RWPE2 (cell line): ENCODE measurements at regions not wholly inside any gene's neighbourhood (a gene's known extent, or its start where the extent isn't known, plus 50 kb on each side); places are given as distances from the start of the nearest gene placed in this dataset.

ENCODE experiments used
- ATAC-seq: fragments of 200-7000 bp; cut with Tn5 transposase; 3 replicates; pipeline ENCODE4 v1.9.1; 2021; ENCODE audit warnings: low read depth
- DNase-seq: peaks from one replicate; pipeline ENCODE4 v3.0.0-alpha.2; 2020; ENCODE audit warnings: low spot score
- H3K27ac ChIP-seq: fragments of 450-650 bp; 2 replicates; pipeline ENCODE4 v1.5.1; 2017; ENCODE audit warnings: mild to moderate bottlenecking; ENCODE audit not compliant: poor library complexity, severe bottlenecking
- H3K27me3 ChIP-seq: fragments of 250-450 bp; sonication (Bioruptor Pico); 2 replicates; pipeline ENCODE4 v1.5.1; 2021; ENCODE audit warnings: mild to moderate bottlenecking, moderate library complexity; ENCODE audit not compliant: insufficient read depth, poor library complexity, severe bottlenecking
- H3K36me3 ChIP-seq: fragments of 250-450 bp; sonication (Bioruptor Pico); 2 replicates; pipeline ENCODE4 v1.5.1; 2020; ENCODE audit warnings: low read depth, mild to moderate bottlenecking, moderate library complexity
- H3K4me1 ChIP-seq: fragments of 250-450 bp; sonication (Bioruptor Pico); 2 replicates; pipeline ENCODE4 v1.5.1; 2021; ENCODE audit warnings: mild to moderate bottlenecking, moderate library complexity; ENCODE audit not compliant: insufficient read depth, poor library complexity, severe bottlenecking
- H3K4me3 ChIP-seq: fragments of 250-450 bp; sonication (Bioruptor Pico); 2 replicates; pipeline ENCODE4 v1.5.1; 2021; ENCODE audit warnings: mild to moderate bottlenecking, moderate library complexity; ENCODE audit not compliant: severe bottlenecking
- H3K9me3 ChIP-seq: fragments of 250-450 bp; sonication (Bioruptor Pico); 2 replicates; pipeline ENCODE4 v1.5.1; 2021; ENCODE audit warnings: mild to moderate bottlenecking, moderate library complexity; ENCODE audit not compliant: severe bottlenecking
- TF ChIP-seq, protein P1 (sequence below): fragments of 450-650 bp; IDR thresholded peaks from one replicate; pipeline ENCODE4 v1.5.1; 2017; ENCODE audit warnings: mild to moderate bottlenecking, moderate library complexity; ENCODE audit not compliant: poor library complexity, severe bottlenecking

DNA sequence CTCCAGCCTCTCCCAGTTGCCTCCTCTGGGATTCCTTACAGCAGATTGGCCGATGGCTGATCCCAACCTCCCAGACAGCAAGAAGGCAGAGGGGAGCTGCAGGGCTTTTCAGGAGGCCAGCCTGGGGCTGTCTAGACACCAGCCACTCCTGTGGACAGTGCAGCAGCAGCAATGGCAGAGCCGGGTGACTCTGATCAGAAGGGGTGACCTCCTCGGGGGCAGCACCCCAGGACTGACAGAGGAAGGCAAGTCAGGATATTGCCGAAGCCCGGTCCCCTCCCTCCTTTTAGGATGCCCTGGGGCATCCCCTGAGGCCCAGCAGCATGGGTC, 84.5 kb downstream of the INHBB start:
- ATAC-seq = no peak
- Histone ChIP-seq H3K9me3 (no peaks in the 10 kb centered on the region), H3K36me3 (no peaks in the 10 kb centered on the region), H3K27ac (no peak overlapping the region), H3K27me3 (no peaks in the 10 kb centered on the region), H3K4me1 (no peaks in the 10 kb centered on the region), H3K4me3 (no peak overlapping the region)
- TF ChIP-seq, protein P1, sequence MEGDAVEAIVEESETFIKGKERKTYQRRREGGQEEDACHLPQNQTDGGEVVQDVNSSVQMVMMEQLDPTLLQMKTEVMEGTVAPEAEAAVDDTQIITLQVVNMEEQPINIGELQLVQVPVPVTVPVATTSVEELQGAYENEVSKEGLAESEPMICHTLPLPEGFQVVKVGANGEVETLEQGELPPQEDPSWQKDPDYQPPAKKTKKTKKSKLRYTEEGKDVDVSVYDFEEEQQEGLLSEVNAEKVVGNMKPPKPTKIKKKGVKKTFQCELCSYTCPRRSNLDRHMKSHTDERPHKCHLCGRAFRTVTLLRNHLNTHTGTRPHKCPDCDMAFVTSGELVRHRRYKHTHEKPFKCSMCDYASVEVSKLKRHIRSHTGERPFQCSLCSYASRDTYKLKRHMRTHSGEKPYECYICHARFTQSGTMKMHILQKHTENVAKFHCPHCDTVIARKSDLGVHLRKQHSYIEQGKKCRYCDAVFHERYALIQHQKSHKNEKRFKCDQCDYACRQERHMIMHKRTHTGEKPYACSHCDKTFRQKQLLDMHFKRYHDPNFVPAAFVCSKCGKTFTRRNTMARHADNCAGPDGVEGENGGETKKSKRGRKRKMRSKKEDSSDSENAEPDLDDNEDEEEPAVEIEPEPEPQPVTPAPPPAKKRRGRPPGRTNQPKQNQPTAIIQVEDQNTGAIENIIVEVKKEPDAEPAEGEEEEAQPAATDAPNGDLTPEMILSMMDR = no peak
- DNase-seq = no peak

- H3K27me3 ChIP-seq = no peaks in the 10 kb centered on the region
- H3K9me3 ChIP-seq = no peaks in the 10 kb centered on the region
- DNase-seq = no peak
- no peaks in the 10 kb centered on the region for H3K4me1 ChIP-seq
- no peak overlapping the region for H3K4me3 ChIP-seq
- TF ChIP-seq, protein P1 = no peak
- ATAC-seq = no peak
- H3K36me3 ChIP-seq = no peaks in the 10 kb centered on the region
- H3K27ac ChIP-seq = no peak overlapping the region
Observed at GRCh38 chr2:120430957-120431356, 85.0 kb downstream of the INHBB start.

- Histone ChIP-seq H3K4me1 (no peaks in the 10 kb centered on the region), H3K27me3 (no peaks in the 10 kb centered on the region), H3K36me3 (no peaks in the 10 kb centered on the region), H3K9me3 (no peaks in the 10 kb centered on the region), H3K4me3 (no peak overlapping the region), H3K27ac (no peak overlapping the region)
- DNase-seq = no peak
- TF ChIP-seq, protein P1 = no peak
- ATAC-seq = no peak
Observed at GRCh38 chr2:120431386-120432292, 85.7 kb downstream of the INHBB start.

DNA sequence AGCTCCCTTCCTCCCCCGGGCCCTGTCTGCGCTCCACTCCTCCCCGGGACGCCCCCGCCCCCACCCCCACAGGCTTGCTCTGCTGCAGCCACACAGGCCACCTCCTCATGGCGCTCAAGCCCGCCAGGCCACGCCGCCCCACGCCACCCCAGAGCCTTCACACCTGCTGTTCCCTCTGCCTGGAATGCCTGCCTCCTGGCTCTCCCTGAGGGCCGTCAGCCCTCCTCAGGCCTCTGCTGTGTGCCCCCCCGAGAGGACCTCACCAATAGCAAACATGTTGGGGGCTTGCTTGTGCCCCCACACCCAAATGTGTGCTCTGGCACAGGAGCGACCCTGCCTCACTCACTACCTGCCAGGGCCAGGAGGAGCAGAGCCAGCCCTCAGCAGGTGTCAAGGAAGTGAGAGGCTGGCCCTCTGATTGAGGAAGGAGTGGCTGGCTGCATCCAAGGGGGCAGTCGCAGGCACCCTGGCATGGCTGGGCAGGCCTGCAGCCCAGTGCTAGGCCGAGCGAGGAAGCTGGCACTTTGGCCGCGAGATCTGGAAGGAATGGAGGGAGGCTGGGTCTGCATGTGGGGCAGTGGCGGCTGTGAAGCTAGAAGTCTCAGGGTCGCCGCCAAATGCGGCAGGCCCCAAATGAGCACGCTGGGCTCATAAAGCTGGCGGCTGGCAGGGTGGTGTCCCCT, 86.5 kb downstream of the INHBB start:
- Histone ChIP-seq H3K27me3 (no peaks in the 10 kb centered on the region), H3K27ac (no peak overlapping the region), H3K4me1 (no peaks in the 10 kb centered on the region), H3K4me3 (no peak overlapping the region), H3K9me3 (no peaks in the 10 kb centered on the region), H3K36me3 (no peaks in the 10 kb centered on the region)
- TF ChIP-seq, protein P1 = no peak
- DNase-seq (no peak), ATAC-seq (no peak)
